GM23338 (cell line): ENCODE measurements at regions not wholly inside any gene's neighbourhood (a gene's known extent, or its start where the extent isn't known, plus 50 kb on each side); places are given as distances from the start of the nearest gene placed in this dataset.

Experiments
- CREB1 ChIP-seq: fragments of 250-450 bp; sonication (Bioruptor Pico); IDR thresholded peaks from 2 replicates; pipeline ENCODE4 v1.5.0; 2020; ENCODE audit warnings: low read depth, mild to moderate bottlenecking, moderate library complexity
- CTCF ChIP-seq, 2 experiments: fragments of 200-600 bp in 1 of 2; sonication (generic) in 1 of 2; conservative IDR thresholded peaks; 2 replicates each; pipeline versions ENCODE4 v1.5.1 to v1.6.1; 2016 to 2017; ENCODE audit warnings: antibody characterized with exemption in 2 of 2, low read depth in 2 of 2, mild to moderate bottlenecking in 2 of 2, moderate library complexity in 1 of 2
- ETS1 ChIP-seq: IDR thresholded peaks from 2 replicates; pipeline ENCODE4 v1.6.1; 2016; ENCODE audit warnings: antibody characterized with exemption
- EZH2 ChIP-seq: fragments of 200-600 bp; sonication (generic); IDR thresholded peaks from one replicate; pipeline ENCODE4 v1.8.0; 2017; ENCODE audit warnings: antibody characterized with exemption, mild to moderate bottlenecking, low read depth; ENCODE audit not compliant: unreplicated experiment
- EZH2phosphoT487 ChIP-seq: fragments of 200-600 bp; sonication (generic); IDR thresholded peaks from one replicate; pipeline ENCODE4 v1.8.1; 2018; ENCODE audit warnings: antibody characterized with exemption; ENCODE audit not compliant: unreplicated experiment
- JUNB ChIP-seq: IDR thresholded peaks from one replicate; pipeline ENCODE4 v1.6.1; 2016; ENCODE audit warnings: antibody characterized with exemption; ENCODE audit not compliant: unreplicated experiment
- NANOG ChIP-seq: IDR thresholded peaks from 2 replicates; pipeline ENCODE4 v1.6.1; 2016; ENCODE audit warnings: antibody characterized with exemption, borderline replicate concordance
- STAT1 ChIP-seq: IDR thresholded peaks from one replicate; pipeline ENCODE4 v1.6.1; 2016; ENCODE audit warnings: antibody characterized with exemption; ENCODE audit not compliant: unreplicated experiment
- ZNF114 ChIP-seq: fragments of 250-450 bp; sonication (Bioruptor Pico); IDR thresholded peaks from 2 replicates; pipeline ENCODE4 v1.5.0; 2020; ENCODE audit warnings: mild to moderate bottlenecking, moderate library complexity
- ZNF331 ChIP-seq: fragments of 250-450 bp; sonication (Bioruptor Pico); IDR thresholded peaks from 2 replicates; pipeline ENCODE4 v1.5.0; 2020; ENCODE audit warnings: low read depth, mild to moderate bottlenecking, moderate library complexity

GRCh38 chr3:187849016-187849654, 103.9 kb upstream of the BCL6 start:
- TF ChIP-seq EZH2 = no peak
- TF ChIP-seq CTCF (conservative IDR thresholded peaks at IDR 0.05; ENCODE audit: low read depth in 2 of 2) = no peak
- no peak for TF ChIP-seq ZNF331 (CRISPR knock-in tag)
- no peak for TF ChIP-seq NANOG
- no peak for TF ChIP-seq CREB1
- no peak for TF ChIP-seq STAT1
- no peak for TF ChIP-seq JUNB
- no peak for TF ChIP-seq EZH2phosphoT487
- TF ChIP-seq ZNF114 (CRISPR knock-in tag) = no peak
- no peak for TF ChIP-seq ETS1
